Calu3 (cell line): ENCODE measurements at regions not wholly inside any gene's neighbourhood (a gene's known extent, or its start where the extent isn't known, plus 50 kb on each side); places are given as distances from the start of the nearest gene placed in this dataset.

ENCODE experiments used
- BruUV-seq: library from RNA; stranded (reverse); fragments of 400-500 nt; replicated peaks from 2 replicates; lab custom pipeline; 2021; lab: Mats Ljungman, UMichigan
- CTCF ChIA-PET: fragments of 300-600 bp; sonication (Branson Sonifier 250); formaldehyde crosslinking; loops from one replicate; lab custom pipeline; 2022; ENCODE audit warnings: antibody characterized with exemption; lab: Charles Lee
- DNase-seq: peaks from one replicate; pipeline ENCODE4 v3.0.0; 2022
- H3K27ac Mint-ChIP-seq: one replicate; pipeline ENCODE4 v1.8.0; 2022; ENCODE audit warnings: mixed read lengths; ENCODE audit not compliant: unreplicated experiment
- H3K27me3 Mint-ChIP-seq: one replicate; pipeline ENCODE4 v1.8.0; 2022; ENCODE audit warnings: mixed read lengths; ENCODE audit not compliant: unreplicated experiment
- H3K36me3 Mint-ChIP-seq: one replicate; pipeline ENCODE4 v1.8.0; 2022; ENCODE audit warnings: mild to moderate bottlenecking, moderate library complexity, mixed read lengths; ENCODE audit not compliant: insufficient read depth, unreplicated experiment
- H3K4me1 Mint-ChIP-seq: one replicate; pipeline ENCODE4 v1.8.0; 2022; ENCODE audit warnings: mild to moderate bottlenecking, low read depth, mixed read lengths; ENCODE audit not compliant: unreplicated experiment
- H3K4me3 Mint-ChIP-seq: one replicate; pipeline ENCODE4 v1.8.0; 2022; ENCODE audit warnings: mild to moderate bottlenecking, low read depth, moderate library complexity, mixed read lengths; ENCODE audit not compliant: unreplicated experiment
- H3K9me3 Mint-ChIP-seq: one replicate; pipeline ENCODE4 v1.8.0; 2022; ENCODE audit warnings: low read depth, mixed read lengths; ENCODE audit not compliant: unreplicated experiment
- CTCF ChIP-seq: fragments of 200-600 bp; IDR thresholded peaks from one replicate; pipeline ENCODE4 v1.8.0; 2022; ENCODE audit warnings: antibody characterized with exemption; ENCODE audit not compliant: unreplicated experiment
- intact Hi-C: fragments of 100-400 bp; cut with micrococcal nuclease; formaldehyde crosslinking; loops from one replicate; pipeline ENCODE4 v1.10.0; 2022; ENCODE audit not compliant: unreplicated experiment

- no peak for DNase-seq
- no peaks in the 10 kb centered on the region for H3K27me3 Mint-ChIP-seq
- no peaks in the 10 kb centered on the region for H3K4me1 Mint-ChIP-seq
- H3K4me3 Mint-ChIP-seq, result no peak overlapping the region
- CTCF ChIA-PET, result no interaction called here
- no peak for TF ChIP-seq CTCF
- no peaks in the 10 kb centered on the region for H3K9me3 Mint-ChIP-seq
- no peaks in the 10 kb centered on the region for H3K36me3 Mint-ChIP-seq
- H3K27ac Mint-ChIP-seq, result no peak overlapping the region
- intact Hi-C loops, result no loop called here
- BruUV-seq, result no TSS peak
Measured at GRCh38 chr4:156606554-156607477, 364.8 kb downstream of the PDGFC start.

DNA sequence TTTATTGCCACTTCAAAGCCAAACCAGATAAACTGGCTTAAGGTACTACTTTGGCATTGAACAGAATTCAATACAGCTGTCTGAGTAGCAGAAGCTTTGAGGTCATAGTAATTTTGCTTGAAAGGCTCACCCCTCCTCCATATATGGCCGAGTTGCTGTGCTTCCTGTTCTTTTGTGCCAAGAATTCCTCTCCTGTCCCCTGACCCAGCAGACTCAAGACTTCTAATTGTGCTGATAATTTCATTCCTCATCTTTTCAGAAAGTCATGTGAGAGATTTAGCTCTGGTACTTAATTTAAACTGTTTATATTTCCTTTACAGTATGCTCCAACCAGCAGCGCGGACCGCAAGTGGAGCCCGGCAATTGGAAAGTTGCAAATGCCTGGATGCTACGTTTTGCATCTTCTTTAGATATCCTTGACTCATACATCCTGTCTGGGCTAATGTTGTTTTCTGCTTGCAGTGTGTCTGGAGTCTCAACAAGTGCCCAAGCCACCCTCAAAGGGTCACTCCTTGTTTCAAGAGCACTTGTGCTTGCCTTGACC lies 373.4 kb downstream of the PDGFC start:
- no peak overlapping the region for H3K4me3 Mint-ChIP-seq
- no peak for TF ChIP-seq CTCF
- peaks cover 10% of the 10 kb centered on the region for H3K4me1 Mint-ChIP-seq
- H3K27ac Mint-ChIP-seq, result no peak overlapping the region
- no peaks in the 10 kb centered on the region for H3K36me3 Mint-ChIP-seq
- H3K9me3 Mint-ChIP-seq, result peaks cover 8% of the 10 kb centered on the region
- CTCF ChIA-PET, result no interaction called here
- intact Hi-C loops, result no loop called here
- H3K27me3 Mint-ChIP-seq, result no peaks in the 10 kb centered on the region
- BruUV-seq, result no TSS peak
- no peak for DNase-seq

- Mint-ChIP-seq H3K4me1 (peaks cover 10% of the 10 kb centered on the region), H3K4me3 (no peak overlapping the region), H3K36me3 (no peaks in the 10 kb centered on the region), H3K9me3 (peaks cover 8% of the 10 kb centered on the region), H3K27me3 (no peaks in the 10 kb centered on the region), H3K27ac (no peak overlapping the region)
- no peak for TF ChIP-seq CTCF
- intact Hi-C loops, result no loop called here
- no peak for DNase-seq
- CTCF ChIA-PET, result no interaction called here
- no TSS peak for BruUV-seq
Measured at GRCh38 chr4:156596706-156597329, 374.8 kb downstream of the PDGFC start.

GRCh38 chr4:156596026-156596425 lies 375.6 kb downstream of the PDGFC start:
- Mint-ChIP-seq H3K27ac (no peak overlapping the region), H3K9me3 (peaks cover 5% of the 10 kb centered on the region), H3K4me3 (no peak overlapping the region), H3K36me3 (no peaks in the 10 kb centered on the region), H3K27me3 (no peaks in the 10 kb centered on the region), H3K4me1 (peaks cover 10% of the 10 kb centered on the region)
- TF ChIP-seq CTCF, result no peak
- intact Hi-C loops, result no loop called here
- no peak for DNase-seq
- no TSS peak for BruUV-seq
- CTCF ChIA-PET, result no interaction called here
